Gastroesophageal sphincter (tissue), 4 donors: ENCODE measurements at regions not wholly inside any gene's neighbourhood (a gene's known extent, or its start where the extent isn't known, plus 50 kb on each side); places are given as distances from the start of the nearest gene placed in this dataset.

Source experiments
- ATAC-seq: fragments of 150-250 bp; one replicate; pipeline ENCODE4 v1.9.1; 2016; ENCODE audit warnings: mild to moderate bottlenecking, moderate library complexity
- H3K27ac ChIP-seq, 4 donors: fragments of 200-600 bp; sonication (generic) in 3 of 4; 1 replicate in 3 of 4; 2 replicates in 1 of 4; pipeline ENCODE4 v1.5.1; 2016 to 2019
- H3K27me3 ChIP-seq: fragments of 200-600 bp; sonication (generic); one replicate; pipeline ENCODE4 v1.5.1; 2019
- H3K36me3 ChIP-seq, 2 donors: fragments of 200-600 bp; sonication (generic); one replicate each; pipeline ENCODE4 v1.5.1; 2019; ENCODE audit warnings: control low read depth in 1 of 2
- H3K4me1 ChIP-seq, 3 donors: fragments of 200-600 bp; sonication (generic); 1 replicate in 2 of 3; 2 replicates in 1 of 3; pipeline ENCODE4 v1.5.1; 2016 to 2019; ENCODE audit warnings: control low read depth in 2 of 3
- H3K4me3 ChIP-seq, 2 donors: fragments of 200-600 bp; sonication (generic); one replicate each; pipeline ENCODE4 v1.5.1; 2019; ENCODE audit warnings: mild to moderate bottlenecking in 1 of 2, moderate library complexity in 1 of 2
- H3K9me3 ChIP-seq, 3 donors: fragments of 200-600 bp; sonication (generic); one replicate each; pipeline ENCODE4 v1.5.1; 2017 to 2019; ENCODE audit warnings: control low read depth in 2 of 3
- CTCF ChIP-seq, 4 experiments: fragments of 200-600 bp in 2 of 4; fragments of 450-650 bp in 2 of 4; sonication (generic) in 1 of 4; IDR thresholded peaks; one replicate each; pipeline ENCODE4 v1.5.1; 2017 to 2019; ENCODE audit warnings: antibody characterized with exemption in 4 of 4, mild to moderate bottlenecking in 2 of 4, moderate library complexity in 2 of 4
- EP300 ChIP-seq: sonication (generic); formaldehyde crosslinking; IDR thresholded peaks from one replicate; pipeline ENCODE4 v1.6.1; 2017; ENCODE audit warnings: antibody characterized with exemption, mild to moderate bottlenecking
- POLR2A ChIP-seq, 2 donors: fragments of 450-650 bp; IDR thresholded peaks; one replicate each; pipeline ENCODE4 v1.6.1; 2017; ENCODE audit warnings: antibody characterized with exemption in 2 of 2, mild to moderate bottlenecking in 2 of 2, moderate library complexity in 1 of 2
- POLR2AphosphoS5 ChIP-seq: sonication (generic); formaldehyde crosslinking; IDR thresholded peaks from one replicate; pipeline ENCODE4 v1.6.1; 2017; ENCODE audit warnings: antibody characterized with exemption
- WGBS, 2 donors: methylation state at CpG; one replicate each; pipeline ENCODE4 v1.1.5; 2018; ENCODE audit warnings: low coverage in 1 of 2; 5-methylcytosine and 5-hydroxymethylcytosine counted together

DNA sequence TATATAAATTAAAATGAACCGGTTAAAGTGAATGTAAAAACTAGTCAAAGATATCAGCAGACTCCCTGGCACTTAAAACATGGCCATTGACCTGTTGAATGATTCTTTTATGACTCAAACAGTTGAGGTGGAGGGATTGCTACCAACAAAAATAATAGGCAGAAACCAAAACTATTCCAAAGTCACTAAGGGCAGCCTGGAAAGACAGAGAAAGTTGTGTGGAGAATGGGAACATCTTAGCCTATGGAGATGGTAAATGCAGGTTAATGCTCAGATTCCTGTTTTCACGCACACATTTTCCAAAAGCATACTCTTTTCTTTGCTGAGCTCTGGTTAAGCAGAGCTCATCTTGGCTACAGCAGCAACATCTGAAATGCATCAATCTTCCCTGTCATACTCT is 553.5 kb downstream of the HACE1 start:
- H3K27ac ChIP-seq = no peak overlapping the region
- no peak for ATAC-seq
- no peak for TF ChIP-seq CTCF (IDR thresholded peaks at IDR 0.05)
- TF ChIP-seq POLR2A (IDR thresholded peaks at IDR 0.05) = no peak
- TF ChIP-seq POLR2AphosphoS5 = no peak
- no peak for TF ChIP-seq EP300
- H3K36me3 ChIP-seq = no peaks in the 10 kb centered on the region
- no peak overlapping the region for H3K4me3 ChIP-seq
- H3K27me3 ChIP-seq = no peaks in the 10 kb centered on the region
- WGBS, 2 donors = 91 to 96% methylated on average over 2 of the region's 2 CpGs
- H3K9me3 ChIP-seq = no peaks in the 10 kb centered on the region
- no peaks in the 10 kb centered on the region for H3K4me1 ChIP-seq

DNA sequence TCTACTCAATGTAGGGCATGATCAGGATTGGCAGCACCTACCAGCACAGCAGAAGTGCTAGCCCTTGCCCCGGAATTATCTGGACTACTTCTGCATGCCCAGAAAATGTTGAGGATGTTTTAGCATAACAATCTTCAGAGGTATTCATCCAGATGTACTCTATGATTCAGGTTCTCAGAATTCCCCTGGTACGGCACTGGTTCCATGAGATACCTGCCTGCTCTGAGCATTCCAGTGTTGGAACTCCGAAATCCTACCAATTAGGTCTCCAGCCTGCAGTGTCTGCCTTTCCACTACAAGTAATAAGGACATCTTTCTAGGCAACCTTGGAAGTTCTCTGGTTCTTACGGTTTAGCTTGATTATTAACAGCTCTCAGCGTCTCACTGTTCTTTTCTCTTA is 554.5 kb downstream of the HACE1 start:
- 81 to 92% methylated on average over 4 to 5 of the region's 5 CpGs for WGBS, 2 donors
- ATAC-seq = no peak

GRCh38 chr6:104301951-104302350 is 557.8 kb downstream of the HACE1 start:
- Histone ChIP-seq H3K27me3 (no peaks in the 10 kb centered on the region), H3K9me3 (no peaks in the 10 kb centered on the region), H3K36me3 (no peaks in the 10 kb centered on the region), H3K27ac (no peak overlapping the region), H3K4me1 (no peaks in the 10 kb centered on the region), H3K4me3 (no peak overlapping the region)
- no peak for TF ChIP-seq POLR2A (IDR thresholded peaks at IDR 0.05)
- no peak for TF ChIP-seq EP300
- TF ChIP-seq POLR2AphosphoS5 = no peak
- TF ChIP-seq CTCF (IDR thresholded peaks at IDR 0.05) = no peak
- 72% methylated on average over 7 of the region's 10 CpGs; no CpG with 5 or more reads in 1 of the 2 donors for WGBS, 2 donors
- no peak for ATAC-seq

More for the DNA sequence above, 554.5 kb downstream of the HACE1 start:
- TF ChIP-seq CTCF (IDR thresholded peaks at IDR 0.05) (no peak), POLR2A (IDR thresholded peaks at IDR 0.05) (no peak), EP300 (no peak), POLR2AphosphoS5 (no peak)
- Histone ChIP-seq H3K4me3 (no peak overlapping the region), H3K27me3 (no peaks in the 10 kb centered on the region), H3K9me3 (no peaks in the 10 kb centered on the region), H3K4me1 (no peaks in the 10 kb centered on the region), H3K27ac (no peak overlapping the region), H3K36me3 (no peaks in the 10 kb centered on the region)

DNA sequence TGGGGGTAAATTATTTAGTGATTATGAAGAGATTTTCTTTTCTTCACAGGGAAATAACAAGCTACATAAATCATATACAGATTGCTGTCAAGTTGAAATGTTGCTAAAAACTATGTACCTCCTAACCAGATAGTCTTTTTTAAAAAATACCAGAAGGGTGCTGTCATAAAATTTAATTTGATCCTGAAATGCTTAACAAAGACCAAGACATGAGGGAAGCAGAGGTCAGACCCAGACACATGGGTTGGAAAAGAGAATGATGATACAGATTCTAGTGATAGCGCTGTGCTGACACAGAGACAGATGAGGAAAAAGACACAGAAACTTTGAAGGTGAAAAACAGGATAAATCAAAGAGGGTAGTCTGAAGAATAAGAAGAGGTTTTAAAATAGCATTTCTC is 573.1 kb downstream of the HACE1 start:
- ATAC-seq = no peak
- Histone ChIP-seq H3K36me3 (no peaks in the 10 kb centered on the region), H3K4me3 (no peak overlapping the region), H3K27ac (no peak overlapping the region), H3K4me1 (no peaks in the 10 kb centered on the region), H3K27me3 (no peaks in the 10 kb centered on the region), H3K9me3 (no peaks in the 10 kb centered on the region)
- 100% methylated on average over 1 of the region's 1 CpG; no CpG with 5 or more reads in 1 of the 2 donors for WGBS, 2 donors
- TF ChIP-seq POLR2A (IDR thresholded peaks at IDR 0.05) (no peak), POLR2AphosphoS5 (no peak), EP300 (no peak), CTCF (IDR thresholded peaks at IDR 0.05) (no peak)

GRCh38 chr6:104284872-104285271 is 574.8 kb downstream of the HACE1 start:
- no peak overlapping the region for H3K27ac ChIP-seq
- no peaks in the 10 kb centered on the region for H3K9me3 ChIP-seq
- WGBS, 2 donors = 65 to 84% methylated on average over 3 to 4 of the region's 4 CpGs
- no peaks in the 10 kb centered on the region for H3K4me1 ChIP-seq
- no peaks in the 10 kb centered on the region for H3K27me3 ChIP-seq
- no peaks in the 10 kb centered on the region for H3K36me3 ChIP-seq
- H3K4me3 ChIP-seq = no peak overlapping the region
- TF ChIP-seq CTCF (IDR thresholded peaks at IDR 0.05) = no peak
- TF ChIP-seq POLR2AphosphoS5 = no peak
- TF ChIP-seq EP300 = no peak
- no peak for TF ChIP-seq POLR2A (IDR thresholded peaks at IDR 0.05)
- ATAC-seq = no peak
